Body of pancreas (tissue), 4 donors: ENCODE measurements at regions not wholly inside any gene's neighbourhood (a gene's known extent, or its start where the extent isn't known, plus 50 kb on each side); places are given as distances from the start of the nearest gene placed in this dataset.

Experiments used
- ATAC-seq: fragments of 150-250 bp; one replicate; pipeline ENCODE4 v1.9.1; 2016
- DNase-seq, 4 donors: peaks; one replicate each; pipeline ENCODE4 v3.0.0-alpha.2; 2019
- H3K27ac ChIP-seq, 4 donors: fragments of 200-600 bp; sonication (generic); 1 replicate in 3 of 4; 2 replicates in 1 of 4; pipeline versions ENCODE4 v1.5.1 to v1.6.1; 2016 to 2019; ENCODE audit warnings: mild to moderate bottlenecking in 1 of 4, mixed read lengths in 1 of 4, moderate library complexity in 1 of 4
- H3K27me3 ChIP-seq, 2 donors: fragments of 200-600 bp; sonication (generic); one replicate each; pipeline ENCODE4 v1.6.0; 2016; ENCODE audit warnings: mild to moderate bottlenecking in 1 of 2
- H3K36me3 ChIP-seq, 2 donors: fragments of 200-600 bp; sonication (generic); replicated peaks in 1 of 2; 2 replicates each; pipeline ENCODE4 v1.5.1; 2016; ENCODE audit warnings: low read depth in 2 of 2; ENCODE audit not compliant: insufficient read depth in 1 of 2
- H3K4me1 ChIP-seq: fragments of 200-600 bp; sonication (generic); one replicate; pipeline ENCODE4 v1.6.0; 2016
- H3K4me3 ChIP-seq, 2 donors: fragments of 200-600 bp; sonication (generic); 1 replicate in 1 of 2; 2 replicates in 1 of 2; pipeline ENCODE4 v1.5.1; 2016 to 2019
- H3K9me3 ChIP-seq, 3 donors: fragments of 200-600 bp; sonication (generic); 1 replicate in 2 of 3; 2 replicates in 1 of 3; pipeline ENCODE4 v1.5.1; 2016
- POLR2A ChIP-seq, 3 donors: fragments of 450-650 bp; IDR thresholded peaks; one replicate each; pipeline ENCODE4 v1.6.1; 2016; ENCODE audit warnings: antibody characterized with exemption in 3 of 3, mild to moderate bottlenecking in 2 of 3
- WGBS, 2 donors: methylation state at CpG; one replicate each; pipeline ENCODE4 v1.1.5; 2017; 5-methylcytosine and 5-hydroxymethylcytosine counted together
- intact Hi-C: fragments of 100-400 bp; cut with DNase I; formaldehyde crosslinking; loops from one replicate; pipeline ENCODE4 v1.15.1; 2023
- TF ChIP-seq, protein P1 (sequence below), 7 experiments: fragments of 450-650 bp in 4 of 7; fragments of 200-600 bp in 3 of 7; sonication (generic) in 3 of 7; IDR thresholded peaks; one replicate each; pipeline ENCODE4 v1.5.1; 2016 to 2019; ENCODE audit warnings: antibody characterized with exemption in 7 of 7

DNA sequence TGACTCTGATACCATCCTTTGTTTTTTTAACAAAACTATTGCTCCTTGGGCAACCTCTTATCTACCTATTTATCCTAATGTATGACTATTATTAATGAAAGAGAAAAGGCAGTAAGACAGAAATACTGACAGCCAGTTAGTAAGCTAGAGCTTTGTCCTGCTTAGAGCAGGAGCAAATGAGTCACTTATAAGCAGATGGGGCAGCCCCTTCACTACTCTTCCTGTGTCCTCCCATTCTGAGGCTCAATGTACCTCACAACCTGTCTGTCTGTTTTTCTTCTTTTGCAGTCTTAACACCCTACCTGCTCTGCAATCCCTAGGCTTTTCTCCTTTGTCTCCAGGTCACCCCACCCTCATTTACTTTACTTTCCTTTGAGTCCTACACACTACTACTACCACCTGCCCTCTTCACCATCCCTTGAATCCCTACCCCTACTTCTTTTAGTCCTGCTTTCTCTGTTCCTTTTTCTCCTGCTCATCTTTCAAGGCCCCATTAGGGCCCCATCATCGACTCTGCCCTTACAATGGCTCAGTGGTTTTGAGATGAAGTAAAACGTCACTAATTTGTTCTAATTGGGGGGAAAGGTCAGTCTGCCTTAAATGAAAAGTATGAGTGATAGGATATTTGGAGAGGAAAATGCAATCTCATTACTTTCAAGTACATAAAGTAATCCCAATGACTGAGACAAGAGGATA is 294.3 kb downstream of the GUCY2F start:
- Histone ChIP-seq H3K4me1 (no peaks in the 10 kb centered on the region), H3K36me3 (no peaks in the 10 kb centered on the region), H3K27ac (no peak overlapping the region), H3K27me3 (no peaks in the 10 kb centered on the region), H3K9me3 (no peaks in the 10 kb centered on the region), H3K4me3 (no peak overlapping the region)
- TF ChIP-seq, protein P1, sequence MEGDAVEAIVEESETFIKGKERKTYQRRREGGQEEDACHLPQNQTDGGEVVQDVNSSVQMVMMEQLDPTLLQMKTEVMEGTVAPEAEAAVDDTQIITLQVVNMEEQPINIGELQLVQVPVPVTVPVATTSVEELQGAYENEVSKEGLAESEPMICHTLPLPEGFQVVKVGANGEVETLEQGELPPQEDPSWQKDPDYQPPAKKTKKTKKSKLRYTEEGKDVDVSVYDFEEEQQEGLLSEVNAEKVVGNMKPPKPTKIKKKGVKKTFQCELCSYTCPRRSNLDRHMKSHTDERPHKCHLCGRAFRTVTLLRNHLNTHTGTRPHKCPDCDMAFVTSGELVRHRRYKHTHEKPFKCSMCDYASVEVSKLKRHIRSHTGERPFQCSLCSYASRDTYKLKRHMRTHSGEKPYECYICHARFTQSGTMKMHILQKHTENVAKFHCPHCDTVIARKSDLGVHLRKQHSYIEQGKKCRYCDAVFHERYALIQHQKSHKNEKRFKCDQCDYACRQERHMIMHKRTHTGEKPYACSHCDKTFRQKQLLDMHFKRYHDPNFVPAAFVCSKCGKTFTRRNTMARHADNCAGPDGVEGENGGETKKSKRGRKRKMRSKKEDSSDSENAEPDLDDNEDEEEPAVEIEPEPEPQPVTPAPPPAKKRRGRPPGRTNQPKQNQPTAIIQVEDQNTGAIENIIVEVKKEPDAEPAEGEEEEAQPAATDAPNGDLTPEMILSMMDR (IDR thresholded peaks at IDR 0.05): no peak
- TF ChIP-seq POLR2A (IDR thresholded peaks at IDR 0.05): no peak
- intact Hi-C loops: no loop called here
- ATAC-seq (no peak), DNase-seq (no peak)
- WGBS, 2 donors: 14 to 24% methylated on average over 2 of the region's 2 CpGs

DNA sequence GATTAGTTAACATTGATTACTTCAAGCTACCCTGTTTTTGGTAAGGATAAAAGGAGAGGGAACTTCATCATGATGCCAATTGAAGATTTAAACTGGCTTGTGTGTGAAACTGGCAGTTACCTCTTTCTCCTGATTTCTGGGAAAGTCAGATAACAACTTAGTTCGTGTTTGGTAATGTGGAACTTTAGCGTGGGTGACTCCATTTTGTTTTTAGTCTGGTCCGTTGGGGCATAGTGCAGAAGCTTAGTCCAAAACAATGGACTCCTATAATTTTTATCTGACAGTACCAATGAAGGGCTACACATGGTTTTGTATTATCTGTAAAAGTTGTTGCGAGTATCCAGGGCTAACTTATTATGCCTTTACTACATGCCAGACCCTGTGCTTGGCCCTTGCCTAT is 294.9 kb downstream of the GUCY2F start:
- WGBS, 2 donors: 46 to 56% methylated on average over 4 of the region's 4 CpGs
- ATAC-seq: no peak
- H3K9me3 ChIP-seq: no peaks in the 10 kb centered on the region

DNA sequence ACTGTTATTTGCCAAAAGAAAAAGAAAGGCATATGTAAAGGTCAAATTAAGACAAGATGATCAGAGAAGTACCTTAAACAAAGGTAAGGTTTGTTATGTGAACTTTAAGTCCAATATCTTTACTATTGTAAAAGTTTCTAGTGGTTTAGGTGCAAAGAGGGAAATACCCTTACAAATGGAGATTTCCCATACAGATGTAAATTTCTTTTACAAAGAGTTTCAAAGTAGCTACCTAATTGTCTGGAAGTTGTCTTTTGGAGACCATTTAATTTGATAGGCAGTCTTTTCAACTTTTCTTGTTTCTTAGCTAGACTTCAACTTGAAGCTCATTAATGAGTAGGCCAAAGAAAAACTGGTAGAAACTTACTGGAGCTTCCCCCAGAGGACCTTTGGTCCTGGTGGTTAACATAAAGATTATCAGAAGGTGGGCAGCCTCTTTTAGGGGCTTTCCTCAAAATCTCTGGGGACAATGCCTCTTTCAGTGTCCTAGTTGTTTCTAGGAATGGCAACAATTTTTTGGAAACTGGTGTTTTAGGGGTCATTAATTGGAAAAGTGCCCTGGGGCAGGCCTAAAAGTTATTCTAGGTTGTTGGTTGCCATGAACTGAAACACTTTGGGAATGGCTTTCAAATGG is 297.3 kb downstream of the GUCY2F start:
- intact Hi-C loops: no loop called here
- Histone ChIP-seq H3K36me3 (no peaks in the 10 kb centered on the region), H3K9me3 (no peaks in the 10 kb centered on the region)

More for the DNA sequence above, 294.9 kb downstream of the GUCY2F start:
- H3K4me1 ChIP-seq: no peaks in the 10 kb centered on the region
- TF ChIP-seq, protein P1 (IDR thresholded peaks at IDR 0.05): no peak
- TF ChIP-seq POLR2A (IDR thresholded peaks at IDR 0.05): no peak
- intact Hi-C loops: no loop called here
- DNase-seq: no peak
- H3K27me3 ChIP-seq: no peaks in the 10 kb centered on the region
- no peak overlapping the region for H3K4me3 ChIP-seq
- no peak overlapping the region for H3K27ac ChIP-seq
- no peaks in the 10 kb centered on the region for H3K36me3 ChIP-seq

DNA sequence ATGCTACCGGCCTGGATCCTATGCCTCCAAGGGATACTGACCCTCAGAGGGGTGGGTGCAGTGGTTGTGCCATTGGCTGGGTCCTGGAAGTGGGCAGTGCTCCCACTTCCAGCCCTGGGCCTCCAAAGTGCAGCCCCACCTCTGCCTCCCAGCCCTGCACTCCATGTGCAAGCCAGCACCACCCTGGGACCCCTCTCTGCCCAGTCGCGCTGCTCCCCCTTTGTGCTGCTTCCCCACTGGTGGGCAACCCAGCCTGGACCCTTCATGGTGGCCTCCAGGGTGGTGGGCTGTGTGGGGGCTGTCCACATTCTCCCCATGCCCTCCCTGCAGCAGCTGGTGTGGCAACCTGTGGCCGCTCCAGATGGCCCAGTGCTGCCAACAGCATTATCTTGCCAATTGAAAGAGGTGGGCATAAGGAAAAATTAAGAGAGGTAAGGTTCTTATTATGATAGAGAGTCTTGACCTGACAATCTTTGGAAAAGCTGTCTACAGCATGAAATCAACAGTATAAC is 309.7 kb downstream of the GUCY2F start:
- Histone ChIP-seq H3K36me3 (no peaks in the 10 kb centered on the region), H3K9me3 (no peaks in the 10 kb centered on the region), H3K4me1 (no peaks in the 10 kb centered on the region), H3K27me3 (no peaks in the 10 kb centered on the region), H3K4me3 (no peak overlapping the region), H3K27ac (no peak overlapping the region)
- ATAC-seq: no peak
- 36% methylated on average over 2 of the region's 4 CpGs; no CpG with 5 or more reads in 1 of the 2 donors for WGBS, 2 donors
- TF ChIP-seq POLR2A (IDR thresholded peaks at IDR 0.05): no peak
- TF ChIP-seq, protein P1 (IDR thresholded peaks at IDR 0.05): no peak
- DNase-seq: no peak
- intact Hi-C loops: no loop called here

More for the DNA sequence above, 297.3 kb downstream of the GUCY2F start:
- no peak overlapping the region for H3K4me3 ChIP-seq
- H3K4me1 ChIP-seq: no peaks in the 10 kb centered on the region
- no peak for TF ChIP-seq POLR2A (IDR thresholded peaks at IDR 0.05)
- TF ChIP-seq, protein P1 (IDR thresholded peaks at IDR 0.05): no peak
- H3K27ac ChIP-seq: no peak overlapping the region
- ATAC-seq (no peak), DNase-seq (no peak)
- H3K27me3 ChIP-seq: no peaks in the 10 kb centered on the region
